Left hindlimb (tissue), 1 donor: ENCODE measurements at regions not wholly inside any gene's neighbourhood (a gene's known extent, or its start where the extent isn't known, plus 50 kb on each side); places are given as distances from the start of the nearest gene placed in this dataset.
"Not testable (repeated sequence)": the region's sequence is repeated elsewhere in the genome, so short reads cannot be mapped to it uniquely, and the experiment has no call there.

Experiments
- DNase-seq: peaks from one replicate; pipeline ENCODE4 v3.0.0-alpha.2; 2018

- no peak for DNase-seq
Observed at GRCh38 chr11:41714101-41714500, 254.6 kb upstream of the LRRC4C start.

GRCh38 chr11:41716862-41717261 lies 257.4 kb upstream of the LRRC4C start:
- DNase-seq = no peak

GRCh38 chr11:41720761-41721160 lies 261.3 kb upstream of the LRRC4C start:
- no peak for DNase-seq

GRCh38 chr11:41728161-41728560 lies 268.7 kb upstream of the LRRC4C start:
- DNase-seq = not testable (repeated sequence)

- DNase-seq = no peak
Observed at GRCh38 chr11:41775296-41775695, 315.8 kb upstream of the LRRC4C start.

- no peak for DNase-seq
Observed at GRCh38 chr11:41779401-41779960, 320.0 kb upstream of the LRRC4C start.

- no peak for DNase-seq
Observed at GRCh38 chr11:41781441-41781840, 322.0 kb upstream of the LRRC4C start.

- DNase-seq = no peak
Observed at GRCh38 chr11:41784513-41785335, 325.3 kb upstream of the LRRC4C start.

- DNase-seq = no peak
Observed at GRCh38 chr11:41786087-41786486, 326.6 kb upstream of the LRRC4C start.

- DNase-seq = no peak
Observed at GRCh38 chr11:41788177-41788576, 328.7 kb upstream of the LRRC4C start.

- DNase-seq = no peak
Observed at GRCh38 chr11:41789376-41789775, 329.9 kb upstream of the LRRC4C start.

GRCh38 chr11:41795004-41795403 lies 335.6 kb upstream of the LRRC4C start:
- DNase-seq = no peak

- no peak for DNase-seq
Observed at GRCh38 chr11:41799754-41800153, 340.3 kb upstream of the LRRC4C start.

- no peak for DNase-seq
Observed at GRCh38 chr11:41803895-41804294, 344.4 kb upstream of the LRRC4C start.

- DNase-seq = no peak
Observed at GRCh38 chr11:41816396-41816795, 356.9 kb upstream of the LRRC4C start.

- not testable (repeated sequence) for DNase-seq
Observed at GRCh38 chr11:41824287-41824686, 364.8 kb upstream of the LRRC4C start.

GRCh38 chr11:41826085-41826484 lies 366.6 kb upstream of the LRRC4C start:
- DNase-seq = no peak

- no peak for DNase-seq
Observed at GRCh38 chr11:41836431-41836830, 377.0 kb upstream of the LRRC4C start.

GRCh38 chr11:41842673-41843072 lies 383.2 kb upstream of the LRRC4C start:
- no peak for DNase-seq

GRCh38 chr11:41845066-41845465 lies 385.6 kb upstream of the LRRC4C start:
- no peak for DNase-seq

GRCh38 chr11:41848349-41848748 lies 388.9 kb upstream of the LRRC4C start:
- DNase-seq = no peak

GRCh38 chr11:41849250-41849649 lies 389.8 kb upstream of the LRRC4C start:
- DNase-seq = no peak

GRCh38 chr11:41851743-41852142 lies 392.3 kb upstream of the LRRC4C start:
- DNase-seq = no peak

GRCh38 chr11:41861838-41862237 lies 402.4 kb upstream of the LRRC4C start:
- no peak for DNase-seq

GRCh38 chr11:41866525-41866924 lies 407.1 kb upstream of the LRRC4C start:
- no peak for DNase-seq
